8988T (cell line): ENCODE measurements at regions not wholly inside any gene's neighbourhood (a gene's known extent, or its start where the extent isn't known, plus 50 kb on each side); places are given as distances from the start of the nearest gene placed in this dataset.
"Not testable (repeated sequence)": the region's sequence is repeated elsewhere in the genome, so short reads cannot be mapped to it uniquely, and the experiment has no call there.

ENCODE experiments used
- DNase-seq: peaks from one replicate; pipeline ENCODE4 v3.0.0; 2011

DNA sequence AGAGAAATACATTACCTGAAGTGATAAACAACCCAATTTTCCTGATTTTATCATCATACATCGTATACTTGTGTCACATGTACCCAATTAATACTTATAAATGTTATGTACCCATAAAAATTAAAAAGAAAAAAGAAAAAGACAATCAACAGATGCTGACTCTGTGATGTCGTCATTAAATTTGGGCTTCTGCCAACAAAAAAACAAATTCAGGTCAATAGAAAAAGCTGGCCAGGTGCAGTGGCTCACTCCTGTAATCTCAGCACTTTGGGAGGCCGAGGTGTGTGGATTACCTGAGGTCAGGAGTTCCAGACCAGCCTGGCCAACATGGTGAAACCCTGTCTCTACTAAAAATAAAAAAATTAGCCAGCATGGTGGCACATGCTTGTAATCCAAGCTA is 174.4 kb downstream of the ZIC4 start:
- DNase-seq, result not testable (repeated sequence)

DNA sequence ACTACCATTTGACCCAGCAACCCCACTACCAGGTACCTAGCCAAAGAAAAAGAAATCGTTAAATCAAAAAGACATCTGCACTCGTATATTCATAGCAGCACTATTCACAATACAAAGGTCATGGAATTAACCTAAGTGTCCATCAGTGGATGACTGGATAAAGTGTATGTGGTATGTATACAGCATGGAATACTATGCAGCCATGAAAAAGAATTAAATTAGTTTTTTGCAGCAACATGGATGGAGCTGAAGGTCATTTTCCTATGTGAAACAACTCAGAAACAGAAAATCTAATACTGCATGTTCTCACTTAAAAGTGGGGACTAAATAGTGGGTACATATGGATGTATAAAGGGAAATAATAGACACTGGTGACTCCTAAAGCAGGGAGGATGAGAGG is 175.2 kb downstream of the ZIC4 start:
- DNase-seq, result no peak

DNA sequence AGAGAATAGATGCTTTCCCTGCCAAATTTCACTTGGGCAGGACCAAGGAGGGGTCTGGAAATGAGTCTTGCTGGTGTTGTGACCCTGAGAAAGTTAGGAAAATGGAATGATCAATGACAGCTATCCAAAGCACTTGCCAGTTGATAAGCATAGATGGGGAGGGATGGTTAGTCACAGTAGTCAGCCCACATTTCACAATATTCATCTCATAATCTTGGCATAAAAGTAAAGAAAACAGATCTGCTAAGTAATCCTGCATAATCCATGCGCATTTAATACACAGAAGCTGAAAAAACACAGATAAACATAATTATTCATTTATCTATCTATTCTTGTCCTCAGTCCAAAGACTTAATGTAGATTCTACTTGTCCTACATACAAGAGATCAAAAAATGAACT is 184.1 kb downstream of the ZIC4 start:
- DNase-seq, result no peak

DNA sequence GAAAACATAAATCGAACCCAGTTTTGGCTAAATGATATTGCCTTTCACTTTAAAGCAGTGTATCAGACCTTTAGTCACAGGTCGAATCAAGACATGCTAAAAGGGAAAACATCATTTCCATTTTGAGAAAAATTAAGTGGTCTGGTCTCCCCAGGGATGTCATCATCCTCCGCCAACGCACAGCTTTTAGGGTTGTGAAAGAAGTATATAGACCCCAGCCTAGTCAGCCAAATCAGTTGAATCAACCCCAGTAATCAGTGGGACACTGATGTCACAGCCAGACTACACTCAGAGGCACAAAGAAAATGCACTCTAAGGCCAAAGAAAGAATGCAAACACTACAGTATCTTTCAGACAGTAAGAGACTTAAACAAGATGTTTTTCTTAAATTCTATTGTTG is 187.4 kb downstream of the ZIC4 start:
- DNase-seq, result no peak

DNA sequence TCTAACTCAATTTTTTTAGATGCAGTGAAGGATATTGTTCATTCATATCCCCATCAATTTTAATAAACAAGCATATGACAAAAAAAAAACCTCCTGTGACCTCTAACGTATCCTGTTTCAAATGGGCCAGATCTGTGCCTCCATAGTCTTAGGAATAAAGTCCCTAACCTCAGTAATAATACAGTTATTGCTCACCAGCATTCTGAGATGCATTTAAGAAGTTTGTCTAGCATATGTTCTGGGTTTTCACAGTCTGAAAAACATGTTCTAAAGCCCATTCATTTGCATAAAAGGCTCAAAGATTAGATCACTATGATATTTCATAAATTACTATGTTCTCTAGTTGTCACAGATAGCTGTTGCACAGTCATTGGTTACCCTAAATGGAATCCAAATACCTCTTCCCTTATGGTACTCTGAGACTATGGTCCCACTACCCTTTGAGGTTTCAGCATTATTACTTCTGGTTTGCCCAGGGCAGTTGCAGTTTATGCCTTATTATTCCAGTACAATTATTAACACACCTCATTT is 190.1 kb downstream of the ZIC4 start:
- DNase-seq, result no peak

DNA sequence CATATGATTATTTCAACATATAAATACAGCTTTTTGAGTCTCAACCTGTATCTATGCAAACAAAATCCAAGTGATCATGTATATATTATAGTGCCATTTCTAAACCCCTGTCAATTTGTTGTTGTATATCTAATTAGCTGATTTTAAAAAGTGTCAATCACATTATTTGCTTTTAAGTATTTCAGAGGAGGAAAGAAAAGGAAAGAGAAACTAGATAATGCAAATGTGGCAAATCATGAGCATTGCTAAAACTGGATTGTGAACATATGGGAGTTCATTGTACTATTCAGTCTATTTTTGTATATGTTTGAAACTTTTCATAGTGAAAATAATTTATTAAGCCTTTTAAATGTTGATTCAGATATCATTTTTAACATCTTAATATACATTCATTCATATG is 190.7 kb downstream of the ZIC4 start:
- DNase-seq, result no peak

DNA sequence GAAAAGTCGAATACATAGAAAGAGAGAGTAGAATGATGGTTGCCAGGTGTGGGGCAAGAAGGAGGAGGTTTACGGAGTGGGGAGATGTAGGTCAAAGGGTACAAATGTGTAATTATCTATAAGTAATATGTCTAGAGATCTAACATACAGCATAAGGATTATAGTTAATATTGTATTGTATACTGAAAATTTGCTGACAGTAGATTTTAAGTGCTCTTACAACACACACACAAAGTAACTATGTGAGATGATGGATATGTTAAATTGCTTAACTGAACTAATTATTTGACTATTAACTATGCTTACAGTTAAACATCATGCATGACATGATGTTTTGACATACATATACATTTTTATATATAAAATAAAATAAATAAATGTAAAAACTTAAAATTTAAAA is 192.7 kb downstream of the ZIC4 start:
- no peak for DNase-seq

DNA sequence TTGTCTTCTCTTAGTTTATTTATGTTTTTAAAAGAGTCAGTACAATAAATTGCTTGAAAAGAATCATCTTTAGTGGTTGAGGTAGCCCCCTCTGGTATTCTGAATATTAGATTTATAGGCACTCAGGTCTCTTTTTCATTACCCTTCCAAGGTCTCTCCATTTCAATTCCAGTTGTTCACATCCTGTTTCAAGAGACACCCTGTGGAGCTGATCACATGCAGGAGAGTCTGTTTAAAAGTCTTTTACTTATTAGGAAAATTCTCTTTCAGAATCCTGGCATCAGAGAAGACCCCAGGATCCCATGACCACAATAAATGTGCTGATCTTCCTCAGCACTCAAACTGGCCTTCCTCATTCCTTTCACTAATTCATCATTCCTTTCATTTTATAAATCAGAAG is 195.7 kb downstream of the ZIC4 start:
- no peak for DNase-seq

DNA sequence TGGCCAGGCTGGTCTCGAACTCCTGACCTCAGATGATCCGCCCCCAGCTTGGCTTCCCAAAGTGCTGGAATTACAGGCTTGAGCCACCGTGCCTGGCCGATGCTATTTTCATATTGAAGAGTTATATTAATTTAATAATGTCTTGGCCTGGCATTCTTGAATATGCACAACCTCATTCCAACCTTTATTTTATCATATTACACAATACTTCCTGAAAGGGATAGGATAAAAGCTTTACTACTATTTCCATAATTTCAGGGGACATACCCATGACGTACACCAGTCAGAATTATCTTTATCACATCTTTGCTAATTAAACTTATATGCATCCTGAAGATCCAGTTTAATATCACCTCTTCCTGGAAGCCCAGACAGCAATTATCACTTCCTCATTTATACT is 205.3 kb downstream of the ZIC4 start:
- no peak for DNase-seq

DNA sequence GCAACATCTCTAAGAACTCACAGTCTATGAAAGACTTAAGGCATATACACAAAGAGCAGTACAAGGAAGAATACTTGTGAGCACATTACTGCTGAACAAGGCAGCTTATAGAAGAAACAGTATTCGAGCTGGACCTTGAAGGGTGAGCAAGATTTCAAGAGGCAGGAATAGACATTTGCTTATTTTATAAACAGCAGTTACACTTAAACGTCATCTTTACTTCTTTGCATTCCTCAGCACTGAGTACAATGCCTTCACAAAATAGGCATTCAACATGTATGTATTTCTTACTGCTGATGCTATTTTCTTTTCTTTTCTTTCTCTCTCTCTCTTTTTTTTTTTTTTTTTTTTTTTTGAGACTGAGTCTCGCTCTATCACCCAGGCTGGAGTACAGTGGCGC is 205.8 kb downstream of the ZIC4 start:
- no peak for DNase-seq

DNA sequence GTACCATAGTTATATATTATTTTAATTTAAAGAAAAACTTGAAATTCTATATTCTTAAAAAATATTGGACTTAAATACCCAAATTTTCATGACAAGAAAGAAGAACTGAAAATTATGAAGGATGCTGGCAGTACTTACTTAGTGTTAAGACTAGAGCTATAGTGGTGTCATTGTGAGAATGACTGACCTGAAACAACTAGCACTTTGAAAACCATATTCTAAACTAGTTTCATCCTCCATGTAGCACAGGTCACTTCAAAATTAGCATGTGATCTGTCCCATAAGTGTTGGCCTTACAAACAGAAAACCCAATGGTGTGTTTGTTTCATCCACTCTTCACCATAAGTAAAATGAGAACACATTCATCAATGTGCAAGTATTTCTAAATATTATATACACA is 208.6 kb downstream of the ZIC4 start:
- no peak for DNase-seq

DNA sequence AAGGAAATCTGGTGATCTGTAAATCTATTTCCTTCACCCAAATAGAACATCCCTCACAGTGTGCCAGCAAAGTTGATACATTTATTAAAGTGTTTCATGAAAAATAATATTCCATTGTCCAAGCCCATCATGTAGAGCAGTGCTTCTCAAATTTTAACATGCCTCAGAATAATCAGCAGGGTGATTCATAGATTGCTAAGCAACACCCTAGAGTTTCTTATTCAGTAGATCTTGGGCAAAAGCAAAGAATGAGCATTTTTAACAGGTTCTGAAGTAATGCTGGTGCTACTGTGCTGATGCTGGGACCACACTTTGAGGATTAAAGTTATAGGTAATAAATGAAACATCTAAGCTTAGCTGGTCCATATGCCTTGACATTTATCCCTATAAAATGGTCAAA is 210.5 kb downstream of the ZIC4 start:
- DNase-seq, result no peak

DNA sequence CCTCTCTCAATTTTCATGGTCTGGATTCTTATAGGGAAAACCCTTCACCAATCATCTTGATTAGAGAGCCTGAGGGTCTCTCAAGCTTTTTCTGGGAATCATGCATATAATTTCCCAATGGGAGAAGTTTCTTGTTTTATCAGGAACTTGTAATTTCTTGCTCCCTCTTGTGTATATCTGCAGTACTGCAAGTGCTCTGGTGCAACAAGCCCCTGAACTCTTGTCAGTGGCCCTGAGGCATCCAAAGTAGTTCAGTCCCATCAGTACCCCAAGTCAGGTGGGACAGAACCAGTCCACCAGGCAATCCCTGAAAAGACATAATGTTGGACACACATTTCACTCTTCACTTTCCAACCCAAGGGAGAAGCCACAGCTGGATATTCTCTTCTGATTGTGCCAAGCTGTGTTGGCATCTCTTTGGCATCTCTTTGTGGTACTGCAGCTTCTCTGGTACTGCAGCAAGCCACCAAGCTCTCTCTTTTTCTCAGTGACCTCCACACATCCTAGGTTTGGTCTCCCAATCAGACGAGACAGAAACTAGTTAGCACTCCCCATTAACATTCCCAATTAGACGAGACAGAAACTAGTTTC is 214.5 kb downstream of the ZIC4 start:
- DNase-seq, result no peak

DNA sequence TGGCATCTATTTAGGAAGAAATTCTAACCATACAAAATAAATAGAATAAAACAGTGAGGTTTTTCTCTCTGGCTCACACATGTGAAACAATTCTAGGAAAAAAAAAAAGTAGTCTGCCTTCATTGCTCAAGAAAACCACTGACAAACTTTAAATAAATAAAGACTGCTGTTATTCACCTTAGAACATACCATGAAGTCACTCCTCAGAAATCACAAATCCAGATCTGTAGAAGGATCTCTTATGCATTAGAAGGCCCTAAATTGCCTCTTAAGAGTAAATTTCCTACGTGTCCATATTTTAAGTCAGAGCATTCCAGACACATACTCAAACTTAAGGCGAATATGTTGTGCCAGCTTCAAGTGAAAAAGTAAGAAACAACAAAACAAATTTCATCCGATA is 217.3 kb downstream of the ZIC4 start:
- DNase-seq, result no peak

DNA sequence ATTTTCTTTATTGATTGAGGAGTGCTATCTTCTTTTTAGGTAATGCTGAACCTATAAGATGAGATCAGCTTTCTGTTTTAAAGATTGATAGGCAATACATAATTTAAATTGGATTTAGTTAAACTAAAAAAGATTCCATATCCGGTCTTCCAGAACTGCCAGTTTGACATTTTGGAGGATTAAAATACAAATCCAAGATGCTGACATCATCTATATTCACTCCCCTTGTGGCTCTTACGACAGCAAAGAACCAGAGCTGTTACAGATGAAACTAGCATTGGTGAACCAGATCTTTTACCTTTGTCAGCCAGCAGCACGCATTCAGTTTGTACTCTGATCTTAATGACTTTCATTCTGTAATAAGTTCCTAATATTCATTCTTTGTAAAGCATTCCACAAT is 218.7 kb downstream of the ZIC4 start:
- DNase-seq, result no peak

DNA sequence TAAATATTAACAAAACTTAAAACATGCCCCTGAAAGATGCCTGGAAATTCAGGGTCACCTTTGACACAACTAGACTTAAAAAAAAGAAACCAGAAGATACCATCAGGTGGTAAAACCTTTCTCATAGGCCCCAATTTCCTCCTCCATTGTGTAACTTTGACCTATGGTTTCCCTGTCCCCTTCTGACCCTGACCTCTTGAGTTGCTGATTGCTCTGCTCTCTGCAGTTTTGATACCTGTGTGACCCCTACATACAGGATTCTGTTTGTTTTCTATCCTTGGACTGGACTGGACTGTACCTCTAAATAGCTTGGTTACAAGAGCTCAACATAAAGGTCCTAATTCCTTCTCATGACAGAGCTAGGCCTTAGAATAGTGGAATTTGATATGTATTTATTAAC is 220.6 kb downstream of the ZIC4 start:
- DNase-seq, result no peak

DNA sequence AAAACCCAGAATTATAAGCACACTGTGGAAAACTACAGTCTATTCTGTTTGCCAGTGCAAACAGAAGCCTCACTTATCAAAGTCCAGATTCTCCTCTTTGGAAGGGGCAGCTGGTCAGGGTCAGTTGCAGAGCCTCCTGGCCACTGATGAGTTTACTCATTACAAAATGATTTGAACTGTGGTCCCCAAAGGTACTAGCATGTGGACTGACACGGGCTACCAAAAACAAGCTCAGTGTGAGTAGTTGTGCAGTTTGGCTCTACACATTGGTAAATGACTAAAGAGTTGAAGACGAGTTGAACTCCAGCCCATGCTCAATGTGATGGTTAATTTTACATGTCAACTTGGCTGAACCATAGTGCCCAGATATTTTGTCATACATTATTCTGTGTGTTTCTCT is 221.5 kb downstream of the ZIC4 start:
- no peak for DNase-seq

DNA sequence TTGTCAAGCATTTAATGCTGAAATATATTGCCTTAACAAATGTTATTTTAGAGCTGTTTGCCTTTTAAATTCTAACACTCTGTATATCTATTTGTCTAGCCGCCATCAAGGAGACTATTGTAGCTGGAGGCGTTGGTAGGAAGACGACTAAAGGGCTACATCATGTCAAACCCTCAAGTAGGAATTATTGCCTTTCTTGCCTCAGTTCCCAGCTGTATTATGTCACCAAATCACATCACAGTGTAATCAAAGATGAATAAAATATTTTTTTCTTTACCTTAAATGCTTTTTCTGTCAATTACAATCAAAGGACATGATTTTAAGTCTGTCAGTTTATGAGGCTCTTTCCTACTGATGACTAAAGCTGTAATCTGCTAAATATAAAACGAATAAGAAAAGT is 233.1 kb downstream of the ZIC4 start:
- no peak for DNase-seq

DNA sequence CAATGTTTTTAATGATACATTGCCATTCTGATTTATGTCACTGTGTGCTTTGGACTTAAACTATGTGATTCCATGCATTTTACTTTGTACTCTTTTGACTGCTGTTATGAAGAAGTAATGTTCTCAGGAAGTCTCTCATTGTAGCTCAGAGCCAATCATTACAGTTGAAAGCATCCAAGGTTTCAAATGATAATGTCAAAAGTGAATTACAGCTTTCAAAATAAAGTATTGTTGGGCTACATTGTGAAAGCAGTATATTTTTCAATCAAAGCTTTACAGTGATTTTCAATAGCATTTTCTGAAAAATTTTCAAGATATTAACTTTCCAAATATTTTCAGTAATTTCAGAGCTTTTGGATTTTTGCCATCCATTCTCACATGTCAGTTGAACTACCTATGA is 243.6 kb downstream of the ZIC4 start:
- DNase-seq, result no peak

DNA sequence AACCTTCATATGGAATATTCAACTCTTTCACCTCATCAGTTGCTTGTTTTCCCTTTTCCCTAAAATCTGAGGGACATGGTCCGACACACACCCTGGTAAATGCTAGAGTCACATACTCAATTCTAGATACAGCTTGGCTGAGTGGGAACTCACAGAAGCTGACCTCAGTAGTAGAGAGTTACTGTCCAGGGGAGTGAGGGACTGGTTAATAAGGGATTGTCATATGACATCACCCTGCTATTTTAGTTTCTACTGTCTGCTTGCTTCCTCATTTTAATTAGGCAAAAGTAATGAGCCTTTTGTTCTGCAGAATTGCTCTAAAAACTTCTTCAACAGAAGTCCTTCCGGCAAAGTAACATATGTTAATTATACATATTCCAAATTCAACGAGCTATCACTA is 244.5 kb downstream of the ZIC4 start:
- DNase-seq, result no peak

DNA sequence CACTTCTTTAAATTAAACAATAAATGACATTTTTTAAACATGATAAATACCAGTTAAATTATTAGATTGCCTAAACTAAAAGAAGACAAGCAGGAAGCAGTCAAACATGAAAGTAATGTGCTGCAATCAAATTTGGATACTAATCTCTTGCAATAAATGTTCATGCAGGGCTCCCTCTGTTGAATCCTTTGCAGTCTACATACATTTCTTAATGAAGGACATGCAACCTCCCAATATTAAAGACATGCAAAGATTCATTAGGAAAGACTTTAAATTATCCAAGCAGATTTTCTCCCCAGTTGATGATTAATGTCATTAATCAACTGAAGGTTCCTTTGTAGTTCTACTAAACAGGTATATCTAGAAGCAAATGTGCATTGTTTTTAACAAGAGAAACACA is 245.4 kb downstream of the ZIC4 start:
- DNase-seq, result no peak

DNA sequence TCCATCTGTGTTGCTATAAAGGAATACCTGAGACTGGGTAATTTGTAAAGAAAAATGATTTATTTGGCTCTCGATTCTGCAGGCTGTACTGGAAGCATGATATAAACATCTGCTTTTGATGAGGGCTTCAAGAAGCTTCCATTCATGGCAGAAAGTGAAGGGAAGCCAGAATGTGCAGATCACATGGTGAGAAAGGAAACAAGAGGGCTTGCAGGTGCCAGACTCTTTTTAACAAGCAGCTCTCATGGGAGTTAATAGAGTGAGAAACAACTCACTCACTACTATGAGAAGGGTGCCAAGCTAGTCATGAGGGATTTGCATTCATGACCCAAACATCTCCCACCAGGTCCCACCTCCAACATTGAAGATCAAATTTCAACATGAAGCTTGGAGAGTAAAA is 247.2 kb downstream of the ZIC4 start:
- no peak for DNase-seq

DNA sequence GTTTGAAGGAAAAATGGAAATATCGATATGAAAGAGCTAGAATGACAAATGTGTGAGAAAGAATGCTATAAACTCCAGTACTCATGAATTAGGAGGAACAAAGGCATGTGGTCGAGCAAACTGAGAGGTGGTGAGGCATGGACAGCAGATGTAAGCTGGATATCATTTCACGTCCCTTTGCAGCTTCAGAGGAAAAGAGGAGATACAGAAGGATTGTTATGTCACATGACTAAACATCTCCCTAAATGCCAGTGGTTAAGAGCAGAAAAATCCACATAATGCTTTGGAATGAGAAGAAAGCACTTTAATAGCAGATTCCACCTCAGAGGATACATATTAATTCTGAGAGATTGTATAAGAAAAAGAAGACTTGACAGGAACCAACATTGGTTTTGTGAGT is 248.7 kb downstream of the ZIC4 start:
- DNase-seq, result no peak

DNA sequence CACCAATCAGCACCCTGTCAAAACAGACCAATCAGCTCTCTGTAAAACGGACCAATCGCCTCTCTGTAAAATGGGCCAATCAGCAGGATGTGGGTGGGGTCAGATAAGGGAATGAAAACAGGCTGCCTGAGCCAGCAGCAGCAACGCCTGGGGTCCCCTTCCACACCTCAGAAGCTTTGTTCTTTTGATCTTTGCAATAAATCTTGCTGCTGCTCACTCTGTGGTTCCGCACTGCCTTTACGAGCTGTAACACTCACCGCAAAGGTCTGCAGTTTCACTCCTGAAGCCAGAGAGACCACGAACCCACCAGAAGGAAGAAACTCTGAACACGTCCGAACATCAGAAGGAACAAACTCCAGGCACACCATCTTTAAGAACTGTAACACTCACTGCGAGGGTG is 251.4 kb downstream of the ZIC4 start:
- not testable (repeated sequence) for DNase-seq

DNA sequence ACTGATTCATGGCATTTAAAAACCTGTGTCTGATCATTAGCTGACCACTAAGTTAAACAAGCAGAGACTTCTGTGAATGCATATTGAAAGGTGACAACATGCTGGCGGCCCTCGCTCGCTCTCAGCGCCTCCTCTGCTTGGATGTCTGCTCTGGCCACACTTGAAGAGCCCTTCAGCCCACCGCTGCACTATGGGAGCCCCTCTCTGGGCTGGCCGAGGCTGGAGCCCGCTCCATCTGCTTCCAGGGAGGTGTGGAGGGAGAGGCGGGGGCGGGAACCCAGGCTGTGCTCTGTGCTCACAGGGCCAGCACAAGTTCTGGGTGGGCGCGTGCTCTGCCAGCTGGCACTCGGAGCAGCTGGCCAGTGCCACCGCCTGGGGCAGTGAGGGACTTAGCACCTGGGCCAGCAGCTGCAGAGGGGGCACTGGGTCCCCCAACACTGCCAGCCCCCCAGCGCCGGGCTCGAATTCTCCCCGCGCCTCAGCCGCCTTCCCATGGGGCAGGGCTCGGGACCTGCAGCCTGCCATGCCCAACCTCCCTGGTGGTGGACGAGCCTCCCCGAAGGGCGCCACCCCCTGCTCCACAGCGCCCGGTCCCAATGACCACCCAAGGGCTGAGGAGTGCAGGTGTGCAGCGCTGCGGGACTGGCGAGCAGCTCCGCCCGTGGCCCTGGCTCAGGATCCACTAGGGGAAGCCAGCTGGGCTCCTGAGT is 252.4 kb downstream of the ZIC4 start:
- no peak for DNase-seq
